Effector CD4-positive, alpha-beta T cell (primary cell): ENCODE measurements at regions not wholly inside any gene's neighbourhood (a gene's known extent, or its start where the extent isn't known, plus 50 kb on each side); places are given as distances from the start of the nearest gene placed in this dataset.

Source experiments
- DNase-seq: peaks from one replicate; pipeline ENCODE4 v3.0.0-alpha.2; 2020

- DNase-seq, result no peak
These were observed 183.5 kb downstream of the RDH14 start for GRCh38 chr2:18376936-18377335.

- DNase-seq, result no peak
These were observed 186.8 kb downstream of the RDH14 start for GRCh38 chr2:18373664-18374063.

GRCh38 chr2:18373081-18373480 is 187.4 kb downstream of the RDH14 start:
- no peak for DNase-seq

- no peak for DNase-seq
These were observed 187.8 kb downstream of the RDH14 start for GRCh38 chr2:18372641-18373040.

- DNase-seq, result no peak
These were observed 190.7 kb downstream of the RDH14 start for GRCh38 chr2:18369760-18370159.

- DNase-seq, result no peak
These were observed 192.4 kb downstream of the RDH14 start for GRCh38 chr2:18368008-18368407.

GRCh38 chr2:18365342-18365741 is 195.1 kb downstream of the RDH14 start:
- DNase-seq, result no peak

- no peak for DNase-seq
These were observed 197.1 kb downstream of the RDH14 start for GRCh38 chr2:18363348-18363747.

GRCh38 chr2:18362696-18363095 is 197.8 kb downstream of the RDH14 start:
- DNase-seq, result no peak

- no peak for DNase-seq
These were observed 202.9 kb downstream of the RDH14 start for GRCh38 chr2:18357537-18357936.

- DNase-seq, result no peak
These were observed 203.8 kb downstream of the RDH14 start for GRCh38 chr2:18356676-18357075.

GRCh38 chr2:18349421-18349820 is 211.0 kb downstream of the RDH14 start:
- DNase-seq, result no peak

GRCh38 chr2:18346874-18347273 is 213.6 kb downstream of the RDH14 start:
- no peak for DNase-seq

- DNase-seq, result no peak
These were observed 214.1 kb downstream of the RDH14 start for GRCh38 chr2:18346344-18346743.

- no peak for DNase-seq
These were observed 214.6 kb downstream of the RDH14 start for GRCh38 chr2:18345848-18346247.

- no peak for DNase-seq
These were observed 217.6 kb downstream of the RDH14 start for GRCh38 chr2:18342901-18343300.

- no peak for DNase-seq
These were observed 221.1 kb downstream of the RDH14 start for GRCh38 chr2:18339326-18339725.

GRCh38 chr2:18336975-18337374 is 223.5 kb downstream of the RDH14 start:
- DNase-seq, result no peak

- no peak for DNase-seq
These were observed 228.0 kb downstream of the RDH14 start for GRCh38 chr2:18332477-18332876.

GRCh38 chr2:18325118-18325517 is 235.3 kb downstream of the RDH14 start:
- no peak for DNase-seq

GRCh38 chr2:18319987-18320386 is 240.5 kb downstream of the RDH14 start:
- DNase-seq, result no peak

GRCh38 chr2:18317017-18317416 is 243.4 kb downstream of the RDH14 start:
- DNase-seq, result no peak

- no peak for DNase-seq
These were observed 247.6 kb downstream of the RDH14 start for GRCh38 chr2:18312818-18313217.

- no peak for DNase-seq
These were observed 248.8 kb downstream of the RDH14 start for GRCh38 chr2:18311420-18312195.

- DNase-seq, result no peak
These were observed 250.8 kb downstream of the RDH14 start for GRCh38 chr2:18309627-18310026.
